ENCODE measurements at regions not wholly inside any gene's neighbourhood (a gene's known extent, or its start where the extent isn't known, plus 50 kb on each side); places are given as distances from the start of the nearest gene placed in this dataset.

- H3K4me1 ChIP-seq (ENCODE audit: insufficient read depth, low read length): peaks cover 8% of the 10 kb centered on the region
- H3K27ac ChIP-seq (ENCODE audit: low read depth in 1 of 2, low read length in 2 of 2): no peak overlapping the region
- H3K9me3 ChIP-seq (ENCODE audit: control insufficient read depth in 1 of 2, insufficient read depth in 1 of 2, low read length in 2 of 2): no peaks in the 10 kb centered on the region
- H3K4me3 ChIP-seq (ENCODE audit: low read length): no peak overlapping the region
- H3K4me1 Mint-ChIP-seq (ENCODE audit: low read depth): peaks cover 5% of the 10 kb centered on the region
- no peak overlapping the region for H3K4me3 Mint-ChIP-seq
- H3K27me3 ChIP-seq (ENCODE audit: control insufficient read depth in 1 of 2, insufficient read depth in 2 of 2, low read length in 2 of 2): peaks cover 9 to 12% of the 10 kb centered on the region in 2 experiments
- no peak overlapping the region for H3K27ac Mint-ChIP-seq
- no peaks in the 10 kb centered on the region for H3K9me3 Mint-ChIP-seq
- DNase-seq (peak; percentile 53 to 83 (median 66)), ATAC-seq (ENCODE audit: poor library complexity) (peak; percentile 94)
- ChIA-PET CTCF (interaction anchor here (0.7 to 1.4 kb wide), 4 partner anchors 10 to 49 kb away, joined by 3 to 6 read pairs (median 3); no protein-coding TSS in a partner anchor), POLR2A (no interaction called here)
- no peaks in the 10 kb centered on the region for H3K36me3 ChIP-seq (ENCODE audit: insufficient read depth, low read length)
- H3K27me3 Mint-ChIP-seq: peaks cover 42% of the 10 kb centered on the region
- TF ChIP-seq CTCF (IDR thresholded peaks at IDR 0.05): peak; percentile 78
- intact Hi-C loops (cut with DNase I, micrococcal nuclease): no loop called here
- H3K36me3 Mint-ChIP-seq (ENCODE audit: low read depth): no peaks in the 10 kb centered on the region
Observed at GRCh38 chr11:76721755-76722677, 51.5 kb upstream of the LRRC32 start.

GRCh38 chr11:76723142-76723541 lies 52.6 kb upstream of the LRRC32 start:
- intact Hi-C loops (cut with DNase I, micrococcal nuclease): no loop called here
- Histone ChIP-seq H3K9me3 (ENCODE audit: control insufficient read depth in 1 of 2, insufficient read depth in 1 of 2, low read length in 2 of 2) (no peaks in the 10 kb centered on the region), H3K4me1 (ENCODE audit: insufficient read depth, low read length) (peaks cover 8% of the 10 kb centered on the region), H3K27ac (ENCODE audit: low read depth in 1 of 2, low read length in 2 of 2) (no peak overlapping the region), H3K36me3 (ENCODE audit: insufficient read depth, low read length) (no peaks in the 10 kb centered on the region), H3K27me3 (ENCODE audit: control insufficient read depth in 1 of 2, insufficient read depth in 2 of 2, low read length in 2 of 2) (peaks cover 9 to 12% of the 10 kb centered on the region in 2 experiments), H3K4me3 (ENCODE audit: low read length) (no peak overlapping the region)
- no peak for DNase-seq
- Mint-ChIP-seq H3K27ac (no peak overlapping the region), H3K36me3 (ENCODE audit: low read depth) (no peaks in the 10 kb centered on the region), H3K4me1 (ENCODE audit: low read depth) (peaks cover 5% of the 10 kb centered on the region), H3K9me3 (no peaks in the 10 kb centered on the region), H3K27me3 (peaks cover 47% of the 10 kb centered on the region), H3K4me3 (no peak overlapping the region)
- ChIA-PET CTCF (interaction anchor here (1.4 kb wide), 1 partner anchor 8 kb away, joined by 6 read pairs; no protein-coding TSS in a partner anchor), POLR2A (no interaction called here)
- ATAC-seq (ENCODE audit: poor library complexity): no peak
- TF ChIP-seq CTCF (IDR thresholded peaks at IDR 0.05): no peak

- H3K9me3 ChIP-seq (ENCODE audit: control insufficient read depth in 1 of 2, insufficient read depth in 1 of 2, low read length in 2 of 2): no peaks in the 10 kb centered on the region
- ATAC-seq (ENCODE audit: poor library complexity): no peak
Observed at GRCh38 chr11:76723548-76723947, 53.0 kb upstream of the LRRC32 start.

More at GRCh38 chr11:76723548-76723947, 53.0 kb upstream of the LRRC32 start:
- no peaks in the 10 kb centered on the region for H3K36me3 Mint-ChIP-seq (ENCODE audit: low read depth)
- H3K27ac ChIP-seq (ENCODE audit: low read depth in 1 of 2, low read length in 2 of 2): no peak overlapping the region
- no peak for DNase-seq
- peaks cover 47% of the 10 kb centered on the region for H3K27me3 Mint-ChIP-seq
- no peaks in the 10 kb centered on the region for H3K9me3 Mint-ChIP-seq
- H3K27me3 ChIP-seq (ENCODE audit: control insufficient read depth in 1 of 2, insufficient read depth in 2 of 2, low read length in 2 of 2): peaks cover 9 to 12% of the 10 kb centered on the region in 2 experiments
- no peak overlapping the region for H3K27ac Mint-ChIP-seq
- H3K4me3 Mint-ChIP-seq: no peak overlapping the region
- H3K4me1 ChIP-seq (ENCODE audit: insufficient read depth, low read length): peaks cover 8% of the 10 kb centered on the region
- intact Hi-C loops (cut with DNase I, micrococcal nuclease): no loop called here
- POLR2A ChIA-PET: no interaction called here
- TF ChIP-seq CTCF (IDR thresholded peaks at IDR 0.05): no peak
- no peaks in the 10 kb centered on the region for H3K36me3 ChIP-seq (ENCODE audit: insufficient read depth, low read length)
- no peak overlapping the region for H3K4me3 ChIP-seq (ENCODE audit: low read length)
- CTCF ChIA-PET: no interaction called here
- H3K4me1 Mint-ChIP-seq (ENCODE audit: low read depth): peaks cover 5% of the 10 kb centered on the region

All from CD4-positive, alpha-beta T cell (primary cell).